ENCODE measurements at regions not wholly inside any gene's neighbourhood (a gene's known extent, or its start where the extent isn't known, plus 50 kb on each side); places are given as distances from the start of the nearest gene placed in this dataset.

DNA sequence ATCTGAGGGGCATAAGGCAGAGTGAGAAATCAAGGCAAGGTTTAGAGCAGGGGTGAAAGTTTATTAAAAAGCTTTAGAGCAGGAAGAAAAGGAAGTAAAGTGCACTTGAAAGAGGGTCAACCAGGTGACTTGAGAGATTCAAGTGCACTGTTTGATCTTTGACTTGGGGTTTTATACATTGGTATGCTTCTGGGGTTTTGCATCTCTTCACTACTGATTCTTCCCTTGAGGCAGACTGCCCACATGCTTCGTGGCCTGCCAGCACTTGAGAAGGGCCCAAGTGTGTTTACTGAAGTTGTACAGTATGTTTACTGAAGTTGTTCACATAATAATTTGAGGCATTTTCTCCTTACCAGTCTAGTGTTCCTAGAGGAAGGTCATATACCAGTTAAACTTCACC, 367.0 kb upstream of the UBE2E2 start:
- no TSS peak for BruUV-seq (replicated peaks)
- no peak overlapping the region for H3K9ac ChIP-seq (ENCODE audit: insufficient read depth in 1 of 2, low read depth in 2 of 2, low read length in 2 of 2)

More for the DNA sequence above, 367.0 kb upstream of the UBE2E2 start:
- no peaks in the 10 kb centered on the region for H3K27me3 ChIP-seq (ENCODE audit: control insufficient read depth in 2 of 2, insufficient read depth in 2 of 2, low read length in 2 of 2)
- no peaks in the 10 kb centered on the region for H3K79me2 ChIP-seq (ENCODE audit: control insufficient read depth, insufficient read depth, low read length)
- TF ChIP-seq EP300 (IDR thresholded peaks at IDR 0.05; ENCODE audit: low read length) (no peak), CEBPG (CRISPR knock-in tag; IDR thresholded peaks at IDR 0.05) (no peak), CEBPG (tag; conservative IDR thresholded peaks at IDR 0.05 in 1 of 2, IDR thresholded peaks at IDR 0.05 in 1 of 2) (no peak), SREBF2 (CRISPR knock-in tag; IDR thresholded peaks at IDR 0.05) (no peak)
- TF ChIP-seq, protein P1, sequence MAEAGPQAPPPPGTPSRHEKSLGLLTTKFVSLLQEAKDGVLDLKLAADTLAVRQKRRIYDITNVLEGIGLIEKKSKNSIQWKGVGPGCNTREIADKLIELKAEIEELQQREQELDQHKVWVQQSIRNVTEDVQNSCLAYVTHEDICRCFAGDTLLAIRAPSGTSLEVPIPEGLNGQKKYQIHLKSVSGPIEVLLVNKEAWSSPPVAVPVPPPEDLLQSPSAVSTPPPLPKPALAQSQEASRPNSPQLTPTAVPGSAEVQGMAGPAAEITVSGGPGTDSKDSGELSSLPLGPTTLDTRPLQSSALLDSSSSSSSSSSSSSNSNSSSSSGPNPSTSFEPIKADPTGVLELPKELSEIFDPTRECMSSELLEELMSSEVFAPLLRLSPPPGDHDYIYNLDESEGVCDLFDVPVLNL (CRISPR knock-in tag; IDR thresholded peaks at IDR 0.05; ENCODE audit: low read depth) = no peak
- TF ChIP-seq, protein P2, sequence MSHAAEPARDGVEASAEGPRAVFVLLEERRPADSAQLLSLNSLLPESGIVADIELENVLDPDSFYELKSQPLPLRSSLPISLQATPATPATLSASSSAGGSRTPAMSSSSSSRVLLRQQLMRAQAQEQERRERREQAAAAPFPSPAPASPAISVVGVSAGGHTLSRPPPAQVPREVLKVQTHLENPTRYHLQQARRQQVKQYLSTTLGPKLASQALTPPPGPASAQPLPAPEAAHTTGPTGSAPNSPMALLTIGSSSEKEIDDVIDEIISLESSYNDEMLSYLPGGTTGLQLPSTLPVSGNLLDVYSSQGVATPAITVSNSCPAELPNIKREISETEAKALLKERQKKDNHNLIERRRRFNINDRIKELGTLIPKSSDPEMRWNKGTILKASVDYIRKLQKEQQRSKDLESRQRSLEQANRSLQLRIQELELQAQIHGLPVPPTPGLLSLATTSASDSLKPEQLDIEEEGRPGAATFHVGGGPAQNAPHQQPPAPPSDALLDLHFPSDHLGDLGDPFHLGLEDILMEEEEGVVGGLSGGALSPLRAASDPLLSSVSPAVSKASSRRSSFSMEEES (CRISPR knock-in tag; IDR thresholded peaks at IDR 0.05) = no peak
- TF ChIP-seq, protein P3, sequence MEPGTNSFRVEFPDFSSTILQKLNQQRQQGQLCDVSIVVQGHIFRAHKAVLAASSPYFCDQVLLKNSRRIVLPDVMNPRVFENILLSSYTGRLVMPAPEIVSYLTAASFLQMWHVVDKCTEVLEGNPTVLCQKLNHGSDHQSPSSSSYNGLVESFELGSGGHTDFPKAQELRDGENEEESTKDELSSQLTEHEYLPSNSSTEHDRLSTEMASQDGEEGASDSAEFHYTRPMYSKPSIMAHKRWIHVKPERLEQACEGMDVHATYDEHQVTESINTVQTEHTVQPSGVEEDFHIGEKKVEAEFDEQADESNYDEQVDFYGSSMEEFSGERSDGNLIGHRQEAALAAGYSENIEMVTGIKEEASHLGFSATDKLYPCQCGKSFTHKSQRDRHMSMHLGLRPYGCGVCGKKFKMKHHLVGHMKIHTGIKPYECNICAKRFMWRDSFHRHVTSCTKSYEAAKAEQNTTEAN (CRISPR knock-in tag; IDR thresholded peaks at IDR 0.05) = no peak
- ChIA-PET CTCF (ENCODE audit: low intra/inter-chr PET ratio) (no interaction called here), POLR2A (no interaction called here)
- H3K4me1 ChIP-seq (replicated peaks in 1 of 2; ENCODE audit: control insufficient read depth in 2 of 2, insufficient read depth in 2 of 2, low read length in 2 of 2) = no peaks in the 10 kb centered on the region
- intact Hi-C loops (cut with micrococcal nuclease) = no loop called here
- no peak overlapping the region for H3K4me3 ChIP-seq
- FAIRE-seq (no peak), DNase-seq (ENCODE audit: extremely low read depth in 1 of 4, low spot score in 3 of 4) (no peak), ATAC-seq (no peak)
- no peak overlapping the region for H2AFZ ChIP-seq (ENCODE audit: low read depth, low read length)
- WGBS (ENCODE audit: insufficient coverage, low coverage, missing lambda C conversion rate) = 0% methylated on average over 1 of the region's 1 CpG
- no peaks in the 10 kb centered on the region for H3K36me3 ChIP-seq (ENCODE audit: control insufficient read depth, insufficient read depth, low read length)
- H3K9me3 ChIP-seq (replicated peaks; ENCODE audit: control insufficient read depth, insufficient read depth, low read depth, low read length) = peaks cover 2% of the 10 kb centered on the region; the same call in 1 of the 2 replicates
- no peak overlapping the region for H3K4me2 ChIP-seq (ENCODE audit: insufficient read depth, low read length)
- no peak overlapping the region for H3K27ac ChIP-seq (ENCODE audit: extremely low read depth, low read depth, low read length)
- H3K9me1 ChIP-seq (ENCODE audit: control insufficient read depth, insufficient read depth, low read length) = no peaks in the 10 kb centered on the region
- H4K20me1 ChIP-seq (replicated peaks; ENCODE audit: control insufficient read depth, insufficient read depth, low read length) = no peaks in the 10 kb centered on the region
- in situ Hi-C loops (cut with MboI) = no loop called here
